K562 (cell line): ENCODE measurements at regions not wholly inside any gene's neighbourhood (a gene's known extent, or its start where the extent isn't known, plus 50 kb on each side); places are given as distances from the start of the nearest gene placed in this dataset.

Experiments
- ATAC-seq: fragments of 200-7000 bp; cut with Tn5 transposase; 3 replicates; pipeline ENCODE4 v1.9.1; 2020; ENCODE audit warnings: moderate library complexity
- BruUV-seq: library from RNA; stranded (reverse); fragments of 400-500 nt; replicated peaks from 2 replicates; lab custom pipeline; 2021; lab: Mats Ljungman, UMichigan
- CTCF ChIA-PET: fragments of 300-600 bp; formaldehyde crosslinking; extraction: SDS; loops from one replicate; lab custom pipeline; 2021; ENCODE audit warnings: low intra/inter-chr PET ratio; lab: Yijun Ruan, JAX
- POLR2A ChIA-PET: fragments of 300-600, 350-650 bp; sonication (Branson Sonifier 250); formaldehyde crosslinking; extraction: SDS; loops from one replicate; lab custom pipeline; 2021; ENCODE audit warnings: antibody characterized with exemption, inconsistent platforms; lab: Yijun Ruan, JAX
- DNase-seq, 4 experiments: peaks; one replicate each; pipeline versions ENCODE4 v3.0.0 to v3.0.0-alpha.2; 2011 to 2018; ENCODE audit warnings: low spot score in 3 of 4, mixed read lengths in 3 of 4; ENCODE audit errors: extremely low read depth in 1 of 4
- FAIRE-seq: peaks from 2 replicates; lab custom pipeline; 2011; peaks lifted over from hg19 to GRCh38; lab: Jason Lieb, UNC
- H2AFZ ChIP-seq: 2 replicates; pipeline ENCODE4 v1.6.0; 2011; ENCODE audit warnings: low read depth, low read length, control low read depth, inconsistent platforms
- H3K27ac ChIP-seq: fragments of 200-600 bp; 3 replicates; pipeline ENCODE4 v1.8.0; 2011; ENCODE audit warnings: low read depth, mild to moderate bottlenecking, control low read depth, inconsistent platforms, low read length, moderate library complexity, mixed read lengths; ENCODE audit errors: extremely low read depth
- H3K27me3 ChIP-seq, 2 experiments: fragments of 300-600 bp in 1 of 2; 2 replicates in 1 of 2; 3 replicates in 1 of 2; pipeline versions ENCODE4 v1.6.0 to v1.8.0; 2011; ENCODE audit warnings: inconsistent platforms in 2 of 2, low read length in 2 of 2, mild to moderate bottlenecking in 1 of 2, mixed read lengths in 1 of 2, moderate library complexity in 1 of 2; ENCODE audit not compliant: control insufficient read depth in 2 of 2, insufficient read depth in 2 of 2
- H3K36me3 ChIP-seq: fragments of 300-600 bp; 3 replicates; pipeline ENCODE4 v1.8.0; 2011; ENCODE audit warnings: mild to moderate bottlenecking, low read length, inconsistent platforms; ENCODE audit not compliant: control insufficient read depth, insufficient read depth
- H3K4me1 ChIP-seq, 2 experiments: fragments of 200-600 bp in 1 of 2; replicated peaks in 1 of 2; 2 replicates in 1 of 2; 3 replicates in 1 of 2; pipeline versions ENCODE4 v1.5.1 to v1.8.0; 2011; ENCODE audit warnings: inconsistent platforms in 2 of 2, low read length in 2 of 2, mild to moderate bottlenecking in 1 of 2, mixed read lengths in 1 of 2, moderate library complexity in 1 of 2; ENCODE audit not compliant: control insufficient read depth in 2 of 2, insufficient read depth in 2 of 2
- H3K4me2 ChIP-seq: 2 replicates; pipeline ENCODE4 v1.6.1; 2011; ENCODE audit warnings: low read length, control low read depth, inconsistent platforms, mixed read lengths; ENCODE audit not compliant: insufficient read depth
- H3K4me3 ChIP-seq: fragments of 200-600 bp; sonication (generic), shearing (Covaris generic); 2 replicates; pipeline ENCODE4 v1.5.1; 2016; ENCODE audit warnings: control low read depth, inconsistent platforms
- H3K79me2 ChIP-seq: fragments of 200-600 bp; 3 replicates; pipeline ENCODE4 v1.8.0; 2011; ENCODE audit warnings: low read length, inconsistent platforms; ENCODE audit not compliant: control insufficient read depth, insufficient read depth
- H3K9ac ChIP-seq, 2 experiments: 2 replicates each; pipeline versions ENCODE4 v1.6.0 to v1.6.1; 2011; ENCODE audit warnings: low read depth in 2 of 2, low read length in 2 of 2, control low read depth in 1 of 2, inconsistent platforms in 1 of 2, mild to moderate bottlenecking in 1 of 2, mixed read lengths in 1 of 2; ENCODE audit not compliant: insufficient read depth in 1 of 2
- H3K9me1 ChIP-seq: one replicate; pipeline ENCODE4 v1.6.0; 2011; ENCODE audit warnings: inconsistent platforms, mild to moderate bottlenecking, low read length, moderate library complexity; ENCODE audit not compliant: control insufficient read depth, insufficient read depth
- H3K9me3 ChIP-seq: replicated peaks from 2 replicates; pipeline ENCODE4 v1.5.1; 2011; ENCODE audit warnings: low read depth, low read length, inconsistent platforms; ENCODE audit not compliant: control insufficient read depth, insufficient read depth
- H4K20me1 ChIP-seq: replicated peaks from 2 replicates; pipeline ENCODE4 v1.6.1; 2011; ENCODE audit warnings: low read length, inconsistent platforms, mixed read lengths; ENCODE audit not compliant: control insufficient read depth, insufficient read depth
- ATF3 ChIP-seq, 2 experiments: fragments of 450-650 bp in 1 of 2; sonication (generic) in 1 of 2; formaldehyde crosslinking in 1 of 2; IDR thresholded peaks in 1 of 2; conservative IDR thresholded peaks in 1 of 2; 2 replicates each; pipeline versions ENCODE4 v1.6.1 to v1.8.1; 2016 to 2023; ENCODE audit warnings: mild to moderate bottlenecking in 2 of 2, moderate library complexity in 2 of 2, inconsistent platforms in 1 of 2, missing genetic modification reagents in 1 of 2
- FOSL1 ChIP-seq: fragments of 200-800 bp; sonication (Bioruptor generic); conservative IDR thresholded peaks from 2 replicates; pipeline ENCODE4 v1.6.1; 2016; ENCODE audit warnings: missing genetic modification characterization, missing compliant biosample characterization
- MYNN ChIP-seq, 2 experiments: sonication (generic); formaldehyde crosslinking in 1 of 2; IDR thresholded peaks; 2 replicates each; pipeline versions ENCODE4 v1.5.0 to v1.6.1; 2016 to 2020; ENCODE audit warnings: antibody characterized with exemption in 1 of 2, missing genetic modification reagents in 1 of 2
- WGBS: fragments of 100-300 bp; shearing (Covaris generic); methylation state at CpG from one replicate; pipeline ENCODE4 v1.1.6; 2016; ENCODE audit warnings: low coverage, mixed read lengths; ENCODE audit not compliant: insufficient coverage; ENCODE audit errors: missing lambda C conversion rate; 5-methylcytosine and 5-hydroxymethylcytosine counted together
- in situ Hi-C: fragments of 300-500 bp; cut with MboI; formaldehyde crosslinking; loops from 4 replicates; pipeline ENCODE4 v1.15.0; 2018; ENCODE audit warnings: inconsistent platforms, mixed read lengths
- intact Hi-C: fragments of 100-400 bp; cut with micrococcal nuclease; formaldehyde crosslinking; loops from 2 replicates; pipeline ENCODE4 v1.14.2; 2022
- TF ChIP-seq, protein P1 (sequence below): fragments of 450-650 bp; formaldehyde crosslinking; IDR thresholded peaks from 2 replicates; pipeline ENCODE4 v1.4.0; 2022; ENCODE audit warnings: missing genetic modification characterization

GRCh38 chr9:129509533-129509928 lies 111.4 kb downstream of the C9orf50 start:
- no peak for ATAC-seq
- Histone ChIP-seq H3K79me2 (no peaks in the 10 kb centered on the region), H3K27ac (no peak overlapping the region), H3K4me3 (no peak overlapping the region), H3K9me1 (peaks cover 2% of the 10 kb centered on the region), H3K9ac (no peak overlapping the region), H3K4me1 (peaks cover 3 to 14% of the 10 kb centered on the region in 2 experiments; a peak in 2 of 5 replicates), H3K36me3 (no peaks in the 10 kb centered on the region), H3K4me2 (no peak overlapping the region), H3K27me3 (no peaks in the 10 kb centered on the region), H2AFZ (no peak overlapping the region)
- in situ Hi-C loops = loop anchor here (10.0 kb wide), 1 partner anchor 95 kb away; no protein-coding TSS in a partner anchor
- CTCF ChIA-PET = no interaction called here
- TF ChIP-seq ATF3 (IDR thresholded peaks at IDR 0.05) (peak; percentile 25; the same call in 1 of the 2 replicates), ATF3 (CRISPR knock-in tag; conservative IDR thresholded peaks at IDR 0.05) (no peak), MYNN (IDR thresholded peaks at IDR 0.05) (peak; percentile 74; the same call in 1 of the 2 replicates), MYNN (CRISPR knock-in tag; IDR thresholded peaks at IDR 0.05) (no peak), FOSL1 (tag) (peak; percentile 42; the same call in 1 of the 2 replicates)
- TF ChIP-seq, protein P1, sequence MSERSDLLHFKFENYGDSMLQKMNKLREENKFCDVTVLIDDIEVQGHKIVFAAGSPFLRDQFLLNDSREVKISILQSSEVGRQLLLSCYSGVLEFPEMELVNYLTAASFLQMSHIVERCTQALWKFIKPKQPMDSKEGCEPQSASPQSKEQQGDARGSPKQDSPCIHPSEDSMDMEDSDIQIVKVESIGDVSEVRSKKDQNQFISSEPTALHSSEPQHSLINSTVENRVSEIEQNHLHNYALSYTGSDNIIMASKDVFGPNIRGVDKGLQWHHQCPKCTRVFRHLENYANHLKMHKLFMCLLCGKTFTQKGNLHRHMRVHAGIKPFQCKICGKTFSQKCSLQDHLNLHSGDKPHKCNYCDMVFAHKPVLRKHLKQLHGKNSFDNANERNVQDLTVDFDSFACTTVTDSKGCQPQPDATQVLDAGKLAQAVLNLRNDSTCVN = no peak
- TF ChIP-seq, all 486 proteins: peak for 3
- FAIRE-seq (no peak), DNase-seq (no peak)
- Histone ChIP-seq H3K9me3 (peaks cover 7% of the 10 kb centered on the region), H4K20me1 (no peaks in the 10 kb centered on the region)
- WGBS = 45% methylated on average over 4 of the region's 4 CpGs
- intact Hi-C loops = no loop called here
- POLR2A ChIA-PET = interaction anchor here (0.8 to 1.2 kb wide), 4 partner anchors 9 to 332 kb away, joined by 3 to 5 read pairs (median 4); no protein-coding TSS in a partner anchor
- no TSS peak for BruUV-seq
